ENCODE measurements at regions not wholly inside any gene's neighbourhood (a gene's known extent, or its start where the extent isn't known, plus 50 kb on each side); places are given as distances from the start of the nearest gene placed in this dataset.
"Not testable (repeated sequence)": the region's sequence is repeated elsewhere in the genome, so short reads cannot be mapped to it uniquely, and the experiment has no call there.

- no peak for DNase-seq (ENCODE audit: low spot score)
These were observed 213.9 kb upstream of the UBASH3B start for GRCh38 chr11:122441666-122442035.

GRCh38 chr11:122440811-122441665, 214.5 kb upstream of the UBASH3B start:
- no peak for DNase-seq (ENCODE audit: low spot score)

- no peak for DNase-seq (ENCODE audit: low spot score)
These were observed 215.4 kb upstream of the UBASH3B start for GRCh38 chr11:122439866-122440810.

- no peak for DNase-seq (ENCODE audit: low spot score)
These were observed 219.3 kb upstream of the UBASH3B start for GRCh38 chr11:122436188-122436555.

GRCh38 chr11:122435540-122436187, 219.9 kb upstream of the UBASH3B start:
- no peak for DNase-seq (ENCODE audit: low spot score)

GRCh38 chr11:122434786-122435185, 220.7 kb upstream of the UBASH3B start:
- no peak for DNase-seq (ENCODE audit: low spot score)

GRCh38 chr11:122430490-122430889, 225.0 kb upstream of the UBASH3B start:
- DNase-seq (ENCODE audit: low spot score): no peak

GRCh38 chr11:122426073-122426472, 229.4 kb upstream of the UBASH3B start:
- DNase-seq (ENCODE audit: low spot score): no peak

GRCh38 chr11:122424636-122425035, 230.9 kb upstream of the UBASH3B start:
- DNase-seq (ENCODE audit: low spot score): no peak

GRCh38 chr11:122423886-122424285, 231.6 kb upstream of the UBASH3B start:
- DNase-seq (ENCODE audit: low spot score): no peak

GRCh38 chr11:122423273-122423672, 232.2 kb upstream of the UBASH3B start:
- DNase-seq (ENCODE audit: low spot score): no peak

- DNase-seq (ENCODE audit: low spot score): no peak
These were observed 232.8 kb upstream of the UBASH3B start for GRCh38 chr11:122422682-122423081.

GRCh38 chr11:122421702-122422101, 233.8 kb upstream of the UBASH3B start:
- no peak for DNase-seq (ENCODE audit: low spot score)

GRCh38 chr11:122418032-122418431, 237.5 kb upstream of the UBASH3B start:
- DNase-seq (ENCODE audit: low spot score): no peak

- no peak for DNase-seq (ENCODE audit: low spot score)
These were observed 241.0 kb upstream of the UBASH3B start for GRCh38 chr11:122414406-122415018.

- DNase-seq (ENCODE audit: low spot score): no peak
These were observed 241.8 kb upstream of the UBASH3B start for GRCh38 chr11:122413677-122414076.

- DNase-seq (ENCODE audit: low spot score): no peak
These were observed 242.9 kb upstream of the UBASH3B start for GRCh38 chr11:122412581-122412980.

- no peak for DNase-seq (ENCODE audit: low spot score)
These were observed 249.1 kb upstream of the UBASH3B start for GRCh38 chr11:122406466-122406865.

- DNase-seq (ENCODE audit: low spot score): no peak
These were observed 249.8 kb upstream of the UBASH3B start for GRCh38 chr11:122405547-122406341.

- DNase-seq (ENCODE audit: low spot score): no peak
These were observed 251.0 kb upstream of the UBASH3B start for GRCh38 chr11:122404571-122404970.

GRCh38 chr11:122401581-122401980, 253.9 kb upstream of the UBASH3B start:
- not testable (repeated sequence) for DNase-seq (ENCODE audit: low spot score)
